GM08714 (cell line): ENCODE measurements at regions not wholly inside any gene's neighbourhood (a gene's known extent, or its start where the extent isn't known, plus 50 kb on each side); places are given as distances from the start of the nearest gene placed in this dataset.
"Not testable (repeated sequence)": the region's sequence is repeated elsewhere in the genome, so short reads cannot be mapped to it uniquely, and the experiment has no call there.

Experiments
- H3K4me3 ChIP-seq: fragments of 200-500 bp; sonication (Bioruptor generic); 2 replicates; pipeline ENCODE4 v1.5.1; 2014; ENCODE audit warnings: mild to moderate bottlenecking, low read length, inconsistent platforms
- ZNF274 ChIP-seq: IDR thresholded peaks from 2 replicates; pipeline ENCODE4 v1.6.1; 2012; ENCODE audit warnings: mild to moderate bottlenecking, low read depth, low read length

DNA sequence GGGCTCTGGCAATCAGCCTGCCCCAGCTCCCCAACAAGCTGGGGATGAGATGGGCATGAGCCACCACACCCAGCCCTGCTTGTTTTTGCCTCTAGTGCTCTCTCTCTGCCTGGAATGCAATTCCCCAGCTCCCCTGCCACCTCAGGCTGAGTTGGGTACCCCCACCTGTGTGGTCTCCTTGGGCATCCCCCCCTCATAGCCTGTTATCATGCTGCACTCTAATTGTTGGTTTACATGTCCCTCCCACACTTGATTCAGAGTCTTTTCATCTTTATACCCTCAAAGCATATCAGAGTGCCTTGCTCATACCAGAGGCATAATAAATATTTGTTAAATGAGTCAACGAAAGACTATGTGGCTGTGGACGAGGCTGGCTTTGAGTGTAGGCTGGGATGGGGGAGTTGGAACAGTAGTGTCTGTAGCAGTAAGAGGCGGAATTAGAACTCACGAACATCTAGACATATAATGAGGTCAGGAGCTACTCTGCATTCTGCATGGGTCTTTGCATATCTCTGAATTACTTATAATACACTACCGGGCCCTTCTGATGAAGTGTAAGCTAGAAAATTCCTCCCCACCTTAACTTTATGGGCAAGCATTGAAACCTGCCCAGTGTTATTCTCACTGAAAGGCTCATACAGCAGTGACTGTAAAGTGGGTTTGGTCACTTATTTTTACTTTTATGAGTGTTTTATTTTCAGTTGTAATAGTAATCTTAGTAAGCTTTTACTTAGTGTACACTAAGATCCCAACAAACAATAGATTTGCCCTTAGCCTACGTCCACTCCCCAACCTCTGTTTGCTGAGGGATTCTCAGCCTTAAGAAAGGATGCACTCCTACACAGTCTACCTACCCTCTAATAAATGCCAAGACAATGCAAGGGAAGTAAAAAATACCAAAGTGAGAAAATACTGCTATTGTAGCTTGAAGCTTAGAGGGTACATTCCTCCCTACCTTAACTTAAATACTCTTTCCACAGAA is 58.7 kb downstream of the EDN1 start:
- no peak overlapping the region for H3K4me3 ChIP-seq
- TF ChIP-seq ZNF274 = no peak

DNA sequence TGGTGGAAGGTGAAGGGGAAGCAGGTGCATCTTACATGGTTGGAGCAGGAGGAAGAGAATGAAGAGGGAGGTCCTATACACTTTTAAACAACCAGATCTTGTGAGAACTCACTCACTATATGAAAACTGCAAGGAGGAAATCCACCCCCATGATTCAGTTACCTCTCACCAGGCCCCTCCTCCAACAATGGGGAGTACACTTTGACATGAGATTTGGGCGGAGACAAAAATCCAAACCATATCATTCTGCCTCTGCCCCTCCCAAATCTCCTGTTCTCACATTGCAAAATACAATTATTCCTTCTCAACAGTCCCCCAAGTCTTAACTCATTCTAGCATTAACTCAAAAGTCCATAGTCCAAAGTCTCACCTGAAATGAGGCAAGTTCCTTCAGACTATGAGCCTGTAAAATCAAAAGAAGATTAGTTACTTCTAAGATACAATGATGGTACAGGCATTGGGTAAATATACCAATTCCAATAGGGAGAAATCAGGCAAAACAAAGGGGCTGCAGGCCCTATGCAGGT is 60.5 kb downstream of the EDN1 start:
- no peak for TF ChIP-seq ZNF274
- H3K4me3 ChIP-seq = no peak overlapping the region

- no peak overlapping the region for H3K4me3 ChIP-seq
- no peak for TF ChIP-seq ZNF274
Observed at GRCh38 chr6:12351672-12352071, 61.5 kb downstream of the EDN1 start.

DNA sequence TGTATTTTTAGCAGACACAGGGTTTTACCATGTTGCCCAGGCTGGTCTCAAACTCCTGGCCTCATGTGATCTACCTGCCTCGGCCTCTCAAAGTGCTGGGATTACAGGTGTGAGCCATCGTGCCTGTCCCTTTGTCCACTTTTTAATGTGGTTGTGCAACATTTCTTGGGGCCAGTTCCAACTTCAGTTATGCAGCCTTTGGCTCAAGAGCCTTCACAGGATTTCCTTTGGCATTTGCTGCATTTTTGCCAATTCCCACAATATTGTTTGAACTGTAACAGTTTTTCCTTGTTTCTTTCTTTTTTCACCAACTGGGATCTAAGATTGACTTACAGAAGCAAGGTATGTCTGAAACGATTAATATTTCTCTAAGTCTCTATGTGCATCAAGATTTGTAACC is 63.6 kb downstream of the EDN1 start:
- no peak for TF ChIP-seq ZNF274
- H3K4me3 ChIP-seq = no peak overlapping the region

DNA sequence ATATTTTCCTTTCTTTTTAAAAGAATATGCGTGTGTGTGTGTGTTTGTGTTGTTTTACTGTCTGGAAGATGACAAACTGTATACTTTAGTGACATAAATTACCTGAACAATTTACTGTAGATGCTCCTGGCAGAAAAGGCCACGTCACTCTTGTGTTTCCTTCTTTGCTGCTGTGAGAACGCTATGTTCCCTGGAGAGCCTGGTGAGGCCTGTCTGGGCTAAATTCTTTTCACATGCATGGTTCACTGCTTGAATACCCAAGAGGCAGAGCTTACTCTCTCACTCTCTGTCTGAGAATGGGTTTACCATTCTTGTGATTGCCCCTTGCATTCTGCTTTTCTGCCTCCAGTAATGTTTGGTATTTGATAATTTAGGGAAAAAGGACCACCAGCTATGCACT is 64.3 kb downstream of the EDN1 start:
- TF ChIP-seq ZNF274 = no peak
- H3K4me3 ChIP-seq = no peak overlapping the region

- H3K4me3 ChIP-seq = no peak overlapping the region
- TF ChIP-seq ZNF274 = no peak
Observed at GRCh38 chr6:12355354-12355753, 65.2 kb downstream of the EDN1 start.

GRCh38 chr6:12356431-12356830 is 66.3 kb downstream of the EDN1 start:
- no peak for TF ChIP-seq ZNF274
- no peak overlapping the region for H3K4me3 ChIP-seq

DNA sequence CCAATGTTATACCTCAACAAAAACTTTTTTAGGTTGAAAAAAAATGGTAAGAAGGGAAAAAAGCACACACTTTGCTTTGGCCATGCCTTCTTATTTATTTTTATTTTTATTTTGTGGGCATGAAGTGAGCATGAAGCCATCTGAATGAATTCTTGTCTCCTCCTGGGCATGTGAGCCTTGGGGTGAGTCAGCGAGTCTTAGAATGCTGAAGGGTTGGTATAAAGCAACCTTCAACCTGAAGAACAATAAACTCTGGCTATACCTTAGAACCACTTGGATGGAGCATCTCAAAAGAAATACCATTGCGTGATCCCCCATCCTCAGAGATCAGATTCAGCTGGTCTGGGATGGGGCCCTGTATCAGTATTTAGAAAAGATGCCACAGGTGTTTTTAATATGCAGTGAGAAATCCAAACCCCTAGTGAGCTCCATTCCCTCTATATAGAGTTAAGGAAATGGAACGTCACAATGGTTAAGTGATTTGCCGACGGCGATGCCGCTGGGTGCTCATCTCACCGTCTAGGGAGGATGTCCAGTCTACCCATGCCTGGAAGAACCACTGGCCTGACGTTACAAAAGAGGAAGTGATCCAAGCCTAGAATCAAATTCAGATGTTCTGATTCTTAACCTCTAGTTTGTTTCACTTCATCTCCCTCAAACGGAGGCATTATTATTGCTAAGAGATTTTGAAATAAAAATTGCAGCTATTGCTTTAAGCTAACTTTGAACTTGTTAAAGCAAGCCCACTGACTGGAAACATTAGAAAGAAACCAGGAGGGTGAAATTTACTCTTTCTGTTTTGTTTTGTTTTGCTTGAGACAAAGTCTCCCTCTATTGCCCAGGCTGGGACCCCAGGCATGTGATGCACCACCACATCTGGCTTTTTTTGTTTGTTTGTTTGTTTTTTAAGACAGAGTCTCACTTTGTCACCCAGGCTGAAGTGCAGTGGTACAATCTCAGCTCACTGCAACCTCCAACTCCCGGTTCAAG is 67.1 kb downstream of the EDN1 start:
- TF ChIP-seq ZNF274 = no peak
- peak overlapping the region; percentile 7; the same call in 1 of the 2 replicates for H3K4me3 ChIP-seq

DNA sequence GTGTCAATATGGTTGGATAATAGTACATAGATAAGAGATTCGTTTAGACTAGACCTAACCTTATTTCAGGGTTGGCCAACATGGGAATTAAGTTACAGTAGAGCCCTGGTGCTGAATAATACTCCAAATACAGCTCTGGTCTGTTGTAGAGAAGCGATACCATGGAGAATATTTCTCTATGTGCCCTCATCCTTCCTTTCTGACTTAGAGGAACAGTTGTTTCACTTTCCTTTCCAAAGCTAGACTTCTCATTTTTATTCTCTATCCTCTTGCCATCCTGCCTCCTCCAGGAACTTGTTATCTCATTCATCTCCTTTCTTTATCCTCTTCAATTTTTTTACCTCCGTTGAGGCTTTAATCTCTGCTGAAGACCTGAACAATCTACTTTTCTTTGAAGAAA is 68.9 kb downstream of the EDN1 start:
- H3K4me3 ChIP-seq = no peak overlapping the region
- no peak for TF ChIP-seq ZNF274

DNA sequence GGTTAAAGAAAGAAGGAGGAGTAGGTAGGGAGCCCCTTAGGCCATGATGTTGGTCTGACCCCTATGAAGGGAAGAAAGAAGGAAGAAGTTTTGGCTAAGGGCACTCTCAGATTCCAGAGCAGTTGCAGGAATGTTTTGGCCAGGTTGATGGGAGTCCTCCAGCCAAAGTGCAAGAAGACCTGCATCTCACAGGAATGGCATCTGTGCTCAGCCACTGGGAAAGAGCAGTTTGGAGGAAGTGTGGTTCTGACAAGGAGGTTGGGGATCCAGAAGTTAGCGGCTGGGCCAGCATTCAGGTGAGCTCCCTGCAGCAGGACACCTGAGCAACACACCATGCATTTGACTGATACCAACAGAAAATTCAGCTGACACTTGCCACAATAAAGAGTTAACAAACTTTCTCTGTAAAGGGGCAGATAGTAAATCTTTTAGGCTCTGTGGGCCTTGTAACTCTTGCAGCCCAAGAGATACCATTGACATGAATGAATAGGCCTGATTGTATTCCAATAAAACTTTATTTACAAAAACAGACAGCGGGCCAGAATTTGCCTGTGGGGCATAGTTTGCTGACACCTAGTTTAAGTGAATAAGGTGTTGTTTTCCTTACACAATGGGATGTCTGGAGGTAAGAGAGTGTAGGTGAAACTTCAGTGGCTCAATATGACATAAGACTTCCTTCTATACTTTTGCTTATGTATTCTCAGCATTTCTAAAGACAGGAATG is 71.0 kb downstream of the EDN1 start:
- no peak for TF ChIP-seq ZNF274
- H3K4me3 ChIP-seq = no peak overlapping the region

GRCh38 chr6:12363277-12363650 is 73.1 kb downstream of the EDN1 start:
- not testable (repeated sequence) for H3K4me3 ChIP-seq

GRCh38 chr6:12363651-12364381 is 73.7 kb downstream of the EDN1 start:
- no peak for TF ChIP-seq ZNF274
- H3K4me3 ChIP-seq = no peak overlapping the region

GRCh38 chr6:12364621-12365020 is 74.5 kb downstream of the EDN1 start:
- H3K4me3 ChIP-seq = no peak overlapping the region
- no peak for TF ChIP-seq ZNF274

DNA sequence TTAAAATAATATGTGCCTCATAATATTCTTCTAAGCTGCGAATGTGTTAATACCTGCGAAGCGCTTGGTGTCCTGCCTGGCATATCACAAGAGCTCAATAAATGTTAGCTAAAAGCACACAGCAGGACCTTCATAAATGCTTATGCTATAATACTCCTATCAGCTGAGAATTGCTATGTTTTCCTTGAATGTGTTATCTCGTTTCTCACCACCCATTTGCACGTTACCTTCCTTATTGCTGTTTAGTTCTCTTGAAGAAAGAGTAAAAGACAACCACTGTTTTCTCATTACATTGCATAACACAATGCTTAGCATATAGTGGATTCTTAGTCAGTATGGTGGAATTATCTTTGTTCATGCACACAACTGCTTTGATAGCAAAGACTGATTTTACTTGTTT is 76.6 kb downstream of the EDN1 start:
- TF ChIP-seq ZNF274 = no peak
- H3K4me3 ChIP-seq = no peak overlapping the region
